Mucosa of descending colon (tissue), 3 donors: ENCODE measurements at regions not wholly inside any gene's neighbourhood (a gene's known extent, or its start where the extent isn't known, plus 50 kb on each side); places are given as distances from the start of the nearest gene placed in this dataset.
"Not testable (repeated sequence)": the region's sequence is repeated elsewhere in the genome, so short reads cannot be mapped to it uniquely, and the experiment has no call there.

Source experiments
- ATAC-seq: fragments of 200-7000 bp; cut with Tn5 transposase; one replicate; pipeline ENCODE4 v1.9.1; 2020; ENCODE audit warnings: mild to moderate bottlenecking, moderate library complexity
- DNase-seq, 3 donors: peaks; one replicate each; pipeline ENCODE4 v3.0.0-alpha.2; 2020
- H3K36me3 ChIP-seq: fragments of 200-600 bp; one replicate; pipeline ENCODE4 v1.8.0; 2021; ENCODE audit warnings: low read depth, mild to moderate bottlenecking
- H3K4me1 ChIP-seq: fragments of 200-600 bp; one replicate; pipeline ENCODE4 v1.8.0; 2021; ENCODE audit warnings: low read depth, mild to moderate bottlenecking
- H3K4me3 ChIP-seq: fragments of 200-600 bp; one replicate; pipeline ENCODE4 v1.8.0; 2021; ENCODE audit warnings: mild to moderate bottlenecking
- H3K9me3 ChIP-seq: fragments of 200-600 bp; one replicate; pipeline ENCODE4 v1.8.0; 2021; ENCODE audit warnings: mild to moderate bottlenecking
- intact Hi-C, 2 donors: fragments of 100-400 bp; cut with DNase I in 1 of 2; cut with micrococcal nuclease in 1 of 2; formaldehyde crosslinking; loops; one replicate each; pipeline versions ENCODE4 v1.11.0 to v1.11.1; 2022; cut with DNase I, micrococcal nuclease
- TF ChIP-seq, protein P1 (sequence below): fragments of 200-600 bp; IDR thresholded peaks from one replicate; pipeline ENCODE4 v1.8.0; 2022; ENCODE audit warnings: antibody characterized with exemption, mild to moderate bottlenecking
- donor health status: DM: no; HTN: no; CAD: no; lungs with moderate emphysema.
- donor health status: DM: no; HTN: no; CAD: no.
- donor health status: DM: no; HTN: yes; CAD: no.

DNA sequence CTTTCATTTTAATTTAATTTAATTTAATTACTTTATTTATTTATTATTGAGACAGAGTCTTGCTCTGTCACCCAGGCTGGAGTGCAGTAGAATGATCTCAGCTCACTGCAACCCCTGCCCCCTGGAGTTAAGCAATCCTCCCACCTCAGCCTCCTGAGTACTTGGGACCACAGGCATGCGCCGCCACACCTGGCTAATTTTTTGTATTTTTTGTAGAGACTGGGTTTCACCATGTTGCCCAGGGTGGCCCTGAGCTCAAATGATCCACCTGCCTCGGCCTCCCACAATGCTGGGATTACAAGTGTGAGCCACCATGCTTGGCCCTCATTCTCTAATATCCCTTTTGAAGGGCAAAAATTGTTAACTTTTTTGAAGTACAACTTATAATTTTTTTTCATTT, 92.9 kb downstream of the XRCC2 start:
- no peak for ATAC-seq
- Histone ChIP-seq H3K9me3 (no peaks in the 10 kb centered on the region), H3K4me1 (no peaks in the 10 kb centered on the region), H3K36me3 (no peaks in the 10 kb centered on the region), H3K4me3 (no peak overlapping the region)
- intact Hi-C loops, result no loop called here
- TF ChIP-seq, protein P1, sequence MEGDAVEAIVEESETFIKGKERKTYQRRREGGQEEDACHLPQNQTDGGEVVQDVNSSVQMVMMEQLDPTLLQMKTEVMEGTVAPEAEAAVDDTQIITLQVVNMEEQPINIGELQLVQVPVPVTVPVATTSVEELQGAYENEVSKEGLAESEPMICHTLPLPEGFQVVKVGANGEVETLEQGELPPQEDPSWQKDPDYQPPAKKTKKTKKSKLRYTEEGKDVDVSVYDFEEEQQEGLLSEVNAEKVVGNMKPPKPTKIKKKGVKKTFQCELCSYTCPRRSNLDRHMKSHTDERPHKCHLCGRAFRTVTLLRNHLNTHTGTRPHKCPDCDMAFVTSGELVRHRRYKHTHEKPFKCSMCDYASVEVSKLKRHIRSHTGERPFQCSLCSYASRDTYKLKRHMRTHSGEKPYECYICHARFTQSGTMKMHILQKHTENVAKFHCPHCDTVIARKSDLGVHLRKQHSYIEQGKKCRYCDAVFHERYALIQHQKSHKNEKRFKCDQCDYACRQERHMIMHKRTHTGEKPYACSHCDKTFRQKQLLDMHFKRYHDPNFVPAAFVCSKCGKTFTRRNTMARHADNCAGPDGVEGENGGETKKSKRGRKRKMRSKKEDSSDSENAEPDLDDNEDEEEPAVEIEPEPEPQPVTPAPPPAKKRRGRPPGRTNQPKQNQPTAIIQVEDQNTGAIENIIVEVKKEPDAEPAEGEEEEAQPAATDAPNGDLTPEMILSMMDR, result no peak
- DNase-seq, result no peak

DNA sequence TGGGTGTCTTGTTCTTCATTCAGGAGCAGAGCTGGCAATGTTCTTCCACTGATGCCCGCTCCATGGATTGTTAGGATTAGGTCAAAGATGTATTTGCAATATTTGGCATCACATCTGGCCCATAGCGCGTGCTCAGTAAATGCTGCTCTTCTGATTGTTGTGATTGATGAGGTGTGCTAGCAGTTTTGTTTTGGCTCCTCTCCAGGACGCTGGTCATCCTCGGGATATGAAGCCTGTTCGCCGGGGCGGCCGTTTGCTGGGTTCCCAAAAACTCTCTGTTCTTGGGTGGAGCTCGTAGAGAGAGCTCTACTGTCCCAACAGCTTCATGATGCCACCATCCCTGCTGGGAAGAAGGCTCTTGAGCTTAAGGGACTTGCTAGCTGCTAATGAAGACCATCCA, 96.9 kb downstream of the XRCC2 start:
- H3K4me3 ChIP-seq, result no peak overlapping the region
- H3K36me3 ChIP-seq, result no peaks in the 10 kb centered on the region
- DNase-seq (no peak), ATAC-seq (no peak)
- H3K4me1 ChIP-seq, result peaks cover 3% of the 10 kb centered on the region
- TF ChIP-seq, protein P1, result no peak
- intact Hi-C loops, result no loop called here
- H3K9me3 ChIP-seq, result no peaks in the 10 kb centered on the region

DNA sequence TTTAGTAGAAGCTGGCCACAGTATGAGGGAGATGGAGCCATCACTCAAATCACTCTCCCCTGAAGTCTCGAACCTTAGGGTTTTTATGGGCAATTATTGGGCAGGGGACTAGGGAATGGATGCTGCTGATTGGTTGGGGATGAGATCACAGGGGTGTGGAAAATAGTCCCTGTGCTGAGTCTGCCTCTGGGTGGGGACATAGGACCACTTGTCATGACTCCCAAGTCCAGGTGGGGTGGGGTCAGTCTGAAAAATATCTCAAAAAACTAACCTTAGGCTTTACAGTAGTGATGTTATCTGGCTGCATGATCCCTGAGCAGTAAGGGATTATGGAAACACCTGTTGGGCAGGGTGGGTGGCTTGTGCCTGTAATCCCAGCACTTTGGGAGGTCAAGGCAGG, 98.6 kb downstream of the XRCC2 start:
- H3K4me1 ChIP-seq, result peaks cover 3% of the 10 kb centered on the region
- H3K4me3 ChIP-seq, result no peak overlapping the region
- intact Hi-C loops, result no loop called here
- H3K36me3 ChIP-seq, result no peaks in the 10 kb centered on the region
- TF ChIP-seq, protein P1, result no peak
- H3K9me3 ChIP-seq, result no peaks in the 10 kb centered on the region
- ATAC-seq (no peak), DNase-seq (no peak)

DNA sequence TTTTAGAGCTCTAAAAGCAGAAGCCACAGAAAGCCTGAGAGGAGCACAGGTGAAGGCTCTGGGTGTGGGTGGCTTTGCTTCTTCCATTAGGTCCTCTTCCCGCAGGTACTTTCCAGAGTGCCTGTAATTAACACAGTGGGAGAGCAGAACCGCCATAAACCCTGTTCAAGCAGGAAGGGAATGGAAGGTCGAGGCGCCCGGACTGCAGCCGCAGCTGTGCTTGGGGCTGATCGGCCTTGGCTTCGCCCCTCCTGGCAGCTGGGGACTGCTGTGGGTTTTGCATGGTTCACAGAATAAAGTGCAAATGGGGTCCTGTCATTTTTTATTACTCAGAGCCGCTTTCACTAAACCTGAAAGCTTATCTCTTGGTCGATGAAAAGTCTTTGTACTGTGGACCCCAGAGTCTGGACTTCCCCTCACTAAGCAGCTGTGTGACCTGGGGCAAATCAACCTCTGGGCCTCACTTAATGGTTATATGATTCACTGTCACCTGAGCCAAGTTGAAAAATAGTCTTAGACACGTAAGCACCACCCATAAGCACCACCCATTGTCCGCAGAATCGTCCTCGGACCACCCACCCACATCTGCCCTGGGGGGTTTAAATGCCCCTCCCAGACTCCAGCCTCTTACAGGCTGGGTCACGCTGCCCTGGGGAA, 100.9 kb downstream of the XRCC2 start:
- no peaks in the 10 kb centered on the region for H3K9me3 ChIP-seq
- H3K4me3 ChIP-seq, result no peak overlapping the region
- TF ChIP-seq, protein P1, result no peak
- DNase-seq (peak in 1 of 3 donors; percentile 3), ATAC-seq (peak; percentile 73)
- intact Hi-C loops, result no loop called here
- H3K4me1 ChIP-seq, result peaks cover 3% of the 10 kb centered on the region
- no peaks in the 10 kb centered on the region for H3K36me3 ChIP-seq

DNA sequence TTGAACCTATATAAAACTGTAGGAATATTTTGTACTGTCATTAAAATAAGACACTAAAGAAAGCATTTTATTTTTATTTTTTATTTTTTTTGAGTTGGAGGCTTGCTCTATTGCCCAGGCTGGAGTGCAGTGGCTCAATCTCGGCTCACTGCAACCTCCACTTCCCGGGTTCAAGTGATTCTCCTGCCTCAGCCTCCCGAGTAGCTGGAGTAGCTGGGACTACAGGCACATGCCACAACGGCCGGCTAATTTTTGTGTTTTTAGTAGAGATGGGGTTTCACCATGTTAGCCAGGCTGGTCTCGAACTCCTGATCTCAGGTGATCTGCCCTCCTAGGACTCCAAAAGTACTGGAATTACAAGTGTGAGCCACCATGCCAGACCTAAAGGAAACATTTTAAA, 102.8 kb downstream of the XRCC2 start:
- H3K36me3 ChIP-seq, intact Hi-C loops, H3K4me3 ChIP-seq, DNase-seq, ATAC-seq, H3K4me1 ChIP-seq, H3K9me3 ChIP-seq: not testable (repeated sequence)

DNA sequence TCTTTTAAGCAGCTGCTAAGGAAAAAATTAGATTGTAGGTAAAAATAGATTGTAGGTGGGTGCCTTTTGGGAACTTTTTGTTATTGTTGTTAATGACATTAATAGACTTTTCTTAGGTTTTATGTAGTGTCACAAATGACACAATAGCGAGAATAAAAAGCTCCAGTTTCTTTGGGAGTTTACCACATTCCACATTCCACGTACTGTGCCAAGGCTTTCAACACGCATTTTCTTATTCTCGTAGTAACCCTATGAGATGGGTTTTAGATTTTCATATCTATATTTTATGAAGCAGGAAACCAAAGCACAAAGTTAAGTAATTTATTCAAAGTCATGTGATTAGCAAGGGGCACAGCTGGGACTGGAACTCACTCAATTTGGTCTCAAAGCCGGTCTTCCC, 103.8 kb downstream of the XRCC2 start:
- ATAC-seq, result no peak
- intact Hi-C loops, result no loop called here
- no peaks in the 10 kb centered on the region for H3K9me3 ChIP-seq

More for the DNA sequence above, 103.8 kb downstream of the XRCC2 start:
- TF ChIP-seq, protein P1, result no peak
- no peak overlapping the region for H3K4me3 ChIP-seq
- H3K36me3 ChIP-seq, result no peaks in the 10 kb centered on the region
- DNase-seq, result no peak
- H3K4me1 ChIP-seq, result peaks cover 3% of the 10 kb centered on the region
